ENCODE measurements at regions not wholly inside any gene's neighbourhood (a gene's known extent, or its start where the extent isn't known, plus 50 kb on each side); places are given as distances from the start of the nearest gene placed in this dataset.

DNA sequence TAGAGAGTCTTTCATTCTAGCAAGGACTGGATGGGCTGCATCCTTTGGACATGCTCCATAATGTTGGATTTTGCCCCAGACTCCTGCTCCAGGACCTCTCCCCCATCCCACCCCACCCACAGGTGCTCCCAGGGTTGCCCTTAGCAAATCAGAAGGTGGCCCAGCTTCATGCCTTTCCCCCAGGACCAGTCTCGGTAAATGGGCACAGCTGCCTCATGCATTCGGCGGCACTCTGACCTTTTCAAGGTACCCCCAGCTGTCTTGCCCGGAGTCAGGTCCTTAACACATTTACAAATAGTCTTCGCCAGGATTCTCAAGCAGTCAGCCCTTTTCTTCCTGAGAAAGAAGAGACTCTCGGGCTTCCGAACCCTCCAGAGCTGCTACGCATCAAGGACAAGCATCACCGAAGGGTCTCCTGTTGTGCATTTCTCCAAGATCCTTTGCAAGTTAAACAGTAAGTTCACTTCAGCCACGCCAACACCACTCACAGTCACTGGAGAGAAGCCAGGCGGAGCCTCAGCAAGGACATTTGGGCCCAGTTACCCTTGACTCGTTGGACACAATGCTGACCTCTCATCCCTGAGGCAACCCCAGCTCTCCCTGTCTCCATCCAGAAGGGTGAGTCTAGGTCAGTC, 287.8 kb downstream of the FAM43A start:
- DNase-seq: no peak

DNA sequence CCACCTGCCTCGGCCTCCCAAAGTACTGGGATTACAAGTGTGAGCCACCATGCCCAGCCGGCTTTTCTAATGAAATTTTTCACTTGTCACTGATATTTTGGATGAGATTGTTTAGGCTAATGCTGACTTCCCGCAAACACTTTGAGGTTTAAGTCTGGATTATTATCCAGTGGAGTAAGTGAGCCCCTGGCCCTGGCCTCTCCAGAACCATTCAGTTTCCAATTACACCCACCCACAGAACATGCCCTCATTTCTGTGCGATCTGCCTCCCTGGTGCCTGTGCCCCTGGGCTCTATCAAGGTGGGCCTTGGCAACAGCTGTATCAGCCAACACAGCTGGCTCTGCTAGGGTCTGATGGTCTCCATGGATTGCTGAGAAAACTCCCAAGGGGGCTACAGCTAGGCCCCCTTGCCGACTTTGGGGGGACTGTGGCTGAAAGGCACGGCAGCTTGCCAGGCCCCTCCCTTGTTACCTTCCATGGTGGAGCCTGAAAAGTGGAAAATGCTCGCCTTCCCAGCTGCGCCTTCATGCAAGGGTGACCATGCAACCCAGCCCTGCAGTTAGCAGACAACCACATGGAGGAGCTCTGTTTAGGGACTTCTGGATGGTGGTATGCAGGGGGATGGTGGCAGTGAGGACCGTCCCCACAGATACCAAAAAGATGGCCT, 288.9 kb downstream of the FAM43A start:
- no peak for DNase-seq

DNA sequence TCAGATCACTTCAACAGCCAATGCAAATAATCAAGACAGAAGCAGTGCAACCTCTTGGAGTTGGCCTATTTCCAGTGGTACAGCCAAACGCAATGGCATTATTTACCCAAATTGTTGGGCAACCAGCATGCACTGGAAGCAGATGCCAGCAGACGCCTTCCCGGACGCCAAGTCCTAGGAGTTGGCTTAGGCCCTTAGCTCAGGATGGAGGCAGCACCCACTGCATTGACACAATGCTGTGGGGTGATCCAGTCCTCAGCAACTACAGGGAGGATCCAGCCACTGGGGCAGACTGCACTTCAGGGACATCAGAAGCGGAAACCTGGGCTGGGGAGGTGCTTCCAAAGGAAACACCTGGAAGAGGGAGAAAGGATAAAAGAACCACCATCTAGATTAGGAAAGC, 290.4 kb downstream of the FAM43A start:
- DNase-seq: no peak

DNA sequence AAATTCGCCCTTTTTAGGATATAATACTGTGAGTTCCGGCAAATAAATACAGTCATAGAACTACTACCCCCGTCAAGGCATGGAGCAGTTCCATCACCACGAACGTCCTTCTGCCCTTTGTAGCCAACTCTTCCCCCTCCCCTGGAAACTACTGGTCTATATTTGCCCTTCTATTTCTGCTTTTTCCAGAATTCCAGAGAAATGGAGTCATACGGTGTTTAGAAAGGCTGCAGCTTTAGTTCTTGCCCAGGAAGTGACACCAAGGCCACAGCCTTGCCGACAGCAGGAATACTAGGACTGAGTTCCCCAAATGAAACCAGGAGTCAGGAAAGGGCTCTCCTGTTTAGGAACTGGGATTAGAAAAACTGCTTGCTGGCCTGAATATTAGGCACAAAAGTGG, 291.2 kb downstream of the FAM43A start:
- DNase-seq: no peak

DNA sequence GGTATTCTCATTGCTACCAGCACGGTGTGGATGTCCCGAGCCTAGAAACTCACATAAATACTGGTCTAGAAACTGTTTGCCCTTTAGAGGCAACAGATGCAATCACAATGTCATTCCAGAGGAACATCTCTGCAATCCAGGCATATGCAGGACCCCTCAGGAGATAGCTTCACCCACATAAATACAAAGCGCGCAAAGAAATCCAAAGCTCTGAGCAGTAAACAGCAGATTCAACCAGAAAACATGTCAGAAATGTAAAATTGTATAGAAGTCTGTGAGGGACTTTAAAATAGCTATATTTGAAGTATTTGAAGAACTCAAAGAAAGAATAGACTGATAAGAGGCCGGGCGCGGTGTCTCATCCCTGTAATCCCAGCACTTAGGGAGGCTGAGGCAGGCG, 291.7 kb downstream of the FAM43A start:
- DNase-seq: no peak

DNA sequence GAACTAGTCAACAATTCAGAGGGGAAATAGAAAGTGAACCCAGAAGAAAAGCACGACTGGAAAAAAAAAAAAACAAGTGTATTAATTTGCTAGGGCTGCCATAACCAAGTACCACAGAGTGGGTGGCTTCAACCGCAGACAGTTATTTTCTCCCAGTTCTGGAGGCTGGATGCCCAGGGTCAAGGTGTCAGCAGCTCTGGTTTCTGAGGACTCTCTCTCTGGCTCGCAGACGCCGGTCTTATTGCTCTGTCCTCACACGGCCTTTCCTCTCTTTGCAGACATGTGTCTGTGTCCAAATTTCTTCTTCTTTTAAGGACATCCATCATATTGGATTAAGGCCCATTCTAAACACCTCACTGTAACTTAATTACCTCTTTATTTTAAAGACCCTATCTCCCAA, 291.8 kb downstream of the XXYLT1 start:
- no peak for DNase-seq

DNA sequence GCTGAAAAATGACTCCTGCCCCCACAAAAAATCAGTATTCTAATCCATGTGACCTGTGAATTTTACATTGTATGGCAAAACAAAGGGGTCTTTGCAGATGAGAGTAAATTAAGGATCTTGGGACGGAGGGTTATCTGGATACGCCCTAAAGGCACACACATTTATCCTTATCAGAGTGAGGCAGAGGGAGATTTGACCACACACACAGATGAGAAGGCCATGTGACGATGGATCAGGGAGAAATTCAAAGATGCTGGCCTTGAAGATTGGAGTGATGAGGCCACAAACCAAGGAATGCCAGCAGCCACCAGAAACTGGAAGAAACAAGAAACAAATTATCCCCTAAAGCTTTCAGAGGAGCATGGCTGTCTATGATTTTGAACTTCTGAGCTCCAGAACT, 288.5 kb downstream of the XXYLT1 start:
- no peak for DNase-seq

DNA sequence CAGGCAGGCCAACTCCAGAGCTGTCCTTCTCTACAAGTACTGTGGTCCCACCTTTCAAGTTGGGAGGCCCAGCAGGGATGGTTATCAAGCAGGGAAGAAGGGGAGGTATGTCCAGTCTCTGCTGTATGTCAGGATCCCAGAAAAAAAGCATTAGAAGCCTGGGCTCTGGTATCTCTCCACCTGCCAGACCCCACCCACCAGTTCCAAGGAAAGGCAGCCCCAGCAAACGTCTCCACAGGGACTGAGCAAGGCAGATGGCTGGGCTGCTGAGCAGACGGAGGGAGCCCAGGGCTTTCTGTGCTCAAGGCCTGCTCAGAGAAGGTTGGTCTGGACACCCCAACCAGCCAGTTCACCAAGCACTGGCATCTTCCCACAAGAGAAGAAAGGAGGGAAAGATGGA, 287.8 kb downstream of the XXYLT1 start:
- DNase-seq: no peak

DNA sequence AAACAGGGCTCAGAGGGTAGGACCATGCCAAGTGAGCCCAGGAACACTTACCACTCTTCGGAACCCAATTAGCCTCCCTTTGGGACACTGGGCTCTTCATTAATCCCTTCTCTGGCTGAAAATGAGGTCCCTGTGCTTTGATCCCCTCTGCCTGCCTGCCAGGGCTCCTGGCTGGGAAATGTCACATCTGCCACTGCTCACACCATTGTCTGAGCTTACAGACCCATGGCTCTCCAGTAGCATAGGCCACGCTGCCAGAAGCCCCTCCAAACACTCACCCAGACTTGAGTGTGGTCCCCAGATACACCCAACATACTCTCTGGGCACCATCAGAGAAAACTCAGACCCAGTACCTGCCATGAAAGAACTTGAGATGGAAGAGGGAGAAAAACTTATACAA, 287.3 kb downstream of the XXYLT1 start:
- no peak for DNase-seq

DNA sequence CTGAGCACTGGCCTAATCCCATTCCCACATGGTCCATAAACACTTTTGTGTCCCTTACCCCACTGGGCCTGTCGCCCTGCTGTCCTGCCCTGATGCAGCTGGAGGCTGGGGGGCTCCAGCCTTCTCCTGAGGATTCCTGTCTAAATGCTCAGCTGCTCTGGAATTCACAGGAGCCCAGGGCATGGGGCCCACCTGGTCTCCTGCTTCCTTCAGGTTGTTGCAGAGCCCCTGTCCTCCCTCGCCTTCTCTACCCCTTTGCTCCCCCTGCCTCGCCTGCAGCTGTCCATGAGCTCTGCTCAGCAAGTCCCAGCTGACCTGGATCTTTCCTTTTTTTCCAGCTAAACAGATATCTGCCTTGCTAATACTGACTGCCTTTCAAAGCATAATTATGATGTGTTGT, 286.9 kb downstream of the XXYLT1 start:
- DNase-seq: no peak

DNA sequence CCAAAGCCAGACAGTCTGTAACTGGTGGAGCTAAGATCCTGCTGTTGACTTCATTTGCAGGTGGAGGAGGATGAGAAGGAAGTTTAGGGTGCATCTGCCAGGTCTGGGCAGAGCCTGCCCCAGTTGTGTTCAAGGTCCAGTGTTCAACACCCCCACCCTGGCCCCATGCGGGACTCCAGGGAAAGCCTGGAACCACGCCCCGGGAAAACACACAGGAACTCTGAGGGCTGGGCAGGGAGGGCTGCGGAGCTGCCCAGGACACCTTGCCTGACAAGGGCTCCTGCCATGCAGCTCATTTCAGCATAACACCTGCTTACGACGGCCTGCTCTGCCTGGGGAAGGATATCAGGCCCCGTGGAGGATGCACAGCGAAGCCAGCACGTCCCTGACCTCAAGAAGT, 286.3 kb downstream of the XXYLT1 start:
- DNase-seq: no peak

DNA sequence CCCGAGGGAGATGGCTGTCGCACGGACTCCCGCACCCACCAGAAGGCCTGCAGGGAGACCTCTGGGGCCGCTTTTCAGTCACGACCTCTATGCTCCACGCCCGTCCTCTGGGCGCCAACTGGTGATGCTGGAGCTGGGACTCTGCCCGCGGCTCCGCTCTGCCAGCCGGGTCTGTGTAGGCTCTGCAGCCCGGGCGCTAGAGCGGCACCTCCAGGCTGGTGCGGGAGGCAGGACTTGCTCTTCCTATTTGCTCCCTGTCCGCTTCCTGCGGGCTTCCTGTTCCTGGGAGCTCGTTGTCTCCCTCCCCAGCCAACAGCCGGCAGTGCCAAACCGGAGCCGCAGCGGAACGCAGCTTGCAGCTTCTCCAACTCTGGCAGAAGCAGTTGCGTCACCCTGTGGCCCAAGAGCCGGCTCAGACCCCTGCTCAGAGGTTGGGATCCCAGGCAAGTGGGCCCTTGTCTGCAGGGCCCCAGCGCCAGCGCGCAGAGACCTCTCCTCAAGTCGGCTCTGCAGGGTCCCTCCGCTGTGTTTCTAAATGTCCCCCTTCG, 285.9 kb downstream of the XXYLT1 start:
- peak; percentile 62 to 65 for DNase-seq

DNA sequence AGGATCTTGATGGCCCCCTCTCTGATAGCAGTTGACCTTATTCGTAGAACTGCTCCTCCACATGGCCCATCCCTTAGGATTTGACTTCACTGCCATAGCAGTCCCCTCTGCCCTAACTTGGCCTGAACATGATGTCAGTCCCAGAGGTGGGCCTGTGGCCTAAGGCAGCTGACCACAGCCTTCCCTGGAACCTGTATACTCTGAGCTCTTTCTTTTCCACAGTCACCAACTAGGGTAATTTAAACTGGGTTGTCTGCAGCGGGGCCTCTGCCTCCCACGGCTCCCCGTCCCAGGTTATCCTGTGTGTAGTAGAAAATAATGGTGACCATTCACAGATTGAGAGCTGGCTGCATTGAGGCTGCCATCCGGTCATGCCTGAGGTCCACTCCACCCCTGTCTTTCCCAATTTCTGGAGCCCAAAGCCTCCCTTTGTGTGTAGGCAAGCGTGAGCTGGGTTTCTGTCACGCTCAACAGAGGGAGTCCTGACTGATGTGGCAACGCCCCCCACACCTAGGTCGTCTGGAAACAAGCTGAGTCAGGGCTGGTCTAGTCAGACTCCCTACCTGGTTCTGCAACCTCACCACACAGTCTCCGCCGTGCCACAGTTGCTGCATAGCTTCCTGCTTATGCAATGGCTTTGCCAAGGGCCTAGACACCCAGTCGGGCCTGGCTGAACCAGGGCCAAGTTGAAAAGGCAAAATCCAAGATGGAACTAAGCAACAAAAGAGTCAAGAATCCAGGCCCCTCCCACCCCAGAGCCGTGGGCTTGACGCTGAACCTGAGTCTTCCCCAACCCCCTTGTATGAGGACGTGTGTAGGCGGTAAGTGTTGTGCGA, 284.5 kb downstream of the XXYLT1 start:
- DNase-seq: no peak

DNA sequence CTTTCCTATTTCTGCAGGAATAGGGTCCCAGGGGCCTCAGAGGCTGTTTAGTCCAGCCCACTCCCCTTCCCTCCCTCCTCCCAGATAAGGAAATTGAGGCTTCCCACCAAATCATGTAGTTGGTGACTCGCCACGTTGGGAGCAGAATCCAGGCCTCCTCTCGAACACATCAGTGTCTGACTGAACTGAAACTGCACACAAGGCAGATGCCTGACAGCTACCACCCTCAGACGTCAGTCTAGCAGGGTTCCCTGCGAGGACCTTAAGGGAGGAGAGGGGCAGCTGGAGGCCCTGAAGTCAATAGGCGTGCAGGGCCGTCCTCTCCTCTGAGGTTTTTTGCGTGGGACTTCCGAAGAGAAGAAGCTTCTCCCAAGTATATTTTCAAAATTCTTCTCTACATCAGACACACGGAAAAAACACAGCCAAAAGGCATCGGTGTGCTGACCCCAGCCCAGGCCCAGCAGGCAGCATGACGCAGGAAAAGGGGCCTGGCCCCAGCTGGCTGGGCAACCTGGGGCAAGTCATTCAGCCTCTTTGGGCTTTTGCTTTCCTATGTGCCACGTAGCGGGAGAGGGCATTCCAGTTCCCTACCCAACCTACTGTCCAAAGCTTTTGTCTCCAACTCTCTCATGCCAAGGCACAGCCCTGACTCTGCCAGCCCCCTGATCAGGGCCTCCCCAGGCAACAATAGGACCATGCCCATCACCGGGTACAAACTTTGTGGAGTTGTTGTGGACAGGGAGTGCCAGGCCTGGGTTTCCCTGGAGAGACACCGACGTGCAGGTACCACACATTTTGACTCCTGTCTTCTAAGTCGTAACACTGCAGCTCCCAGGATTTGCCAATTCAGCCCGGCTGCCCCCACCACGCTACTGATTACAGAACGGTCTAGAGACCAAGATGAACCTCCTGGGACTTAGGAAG, 283.1 kb downstream of the XXYLT1 start:
- no peak for DNase-seq

DNA sequence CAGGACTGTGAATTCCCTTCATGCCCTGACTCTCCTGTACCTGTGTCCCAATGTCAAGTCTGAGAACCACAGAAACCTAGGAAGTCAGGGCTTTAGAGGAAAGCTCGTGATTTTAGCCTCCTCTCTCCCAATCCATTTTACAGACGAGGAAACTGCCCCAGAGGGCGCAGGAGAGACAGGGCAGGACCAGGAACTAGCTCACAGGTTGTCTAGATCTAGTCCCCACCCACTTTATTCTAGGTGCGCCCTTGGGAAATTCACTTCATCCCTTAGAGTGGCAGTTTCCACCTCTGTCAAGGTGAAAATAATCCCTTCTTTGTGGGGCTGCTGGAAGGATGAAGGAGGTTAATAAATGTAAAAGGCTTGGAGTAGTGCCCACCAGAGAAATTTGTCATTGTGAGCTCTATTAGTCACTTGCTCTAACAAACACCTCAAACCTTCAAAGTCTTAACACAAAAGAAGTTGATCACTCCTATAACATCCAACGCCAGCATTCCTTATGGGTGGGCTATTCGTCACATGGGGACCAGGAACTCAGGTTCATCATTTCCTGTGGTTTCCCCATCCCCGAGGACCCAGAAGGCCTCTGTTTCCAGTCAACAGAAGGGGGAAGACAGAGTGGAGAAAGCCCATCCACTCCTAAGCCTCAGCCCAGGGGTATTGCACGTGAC, 282.3 kb downstream of the XXYLT1 start:
- DNase-seq: no peak

DNA sequence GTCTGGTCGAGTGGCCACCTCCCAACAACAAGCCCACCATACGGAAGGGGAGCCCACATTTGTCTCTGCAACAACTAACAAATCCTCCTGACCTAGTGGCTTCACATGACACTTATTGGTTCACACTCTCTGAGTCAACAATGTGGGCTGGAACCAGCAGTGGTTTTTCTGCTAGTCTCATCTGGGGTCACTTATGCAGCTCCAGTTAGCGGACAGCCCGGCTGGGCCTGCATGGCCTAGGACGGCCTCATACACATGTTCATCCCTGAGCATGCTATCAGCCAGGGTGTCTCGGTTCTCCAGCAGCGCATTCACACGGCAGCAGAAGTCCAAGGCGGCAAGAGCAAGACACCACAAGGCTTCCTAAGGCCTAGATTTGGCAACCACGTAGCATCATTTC, 281.7 kb downstream of the XXYLT1 start:
- DNase-seq: no peak

DNA sequence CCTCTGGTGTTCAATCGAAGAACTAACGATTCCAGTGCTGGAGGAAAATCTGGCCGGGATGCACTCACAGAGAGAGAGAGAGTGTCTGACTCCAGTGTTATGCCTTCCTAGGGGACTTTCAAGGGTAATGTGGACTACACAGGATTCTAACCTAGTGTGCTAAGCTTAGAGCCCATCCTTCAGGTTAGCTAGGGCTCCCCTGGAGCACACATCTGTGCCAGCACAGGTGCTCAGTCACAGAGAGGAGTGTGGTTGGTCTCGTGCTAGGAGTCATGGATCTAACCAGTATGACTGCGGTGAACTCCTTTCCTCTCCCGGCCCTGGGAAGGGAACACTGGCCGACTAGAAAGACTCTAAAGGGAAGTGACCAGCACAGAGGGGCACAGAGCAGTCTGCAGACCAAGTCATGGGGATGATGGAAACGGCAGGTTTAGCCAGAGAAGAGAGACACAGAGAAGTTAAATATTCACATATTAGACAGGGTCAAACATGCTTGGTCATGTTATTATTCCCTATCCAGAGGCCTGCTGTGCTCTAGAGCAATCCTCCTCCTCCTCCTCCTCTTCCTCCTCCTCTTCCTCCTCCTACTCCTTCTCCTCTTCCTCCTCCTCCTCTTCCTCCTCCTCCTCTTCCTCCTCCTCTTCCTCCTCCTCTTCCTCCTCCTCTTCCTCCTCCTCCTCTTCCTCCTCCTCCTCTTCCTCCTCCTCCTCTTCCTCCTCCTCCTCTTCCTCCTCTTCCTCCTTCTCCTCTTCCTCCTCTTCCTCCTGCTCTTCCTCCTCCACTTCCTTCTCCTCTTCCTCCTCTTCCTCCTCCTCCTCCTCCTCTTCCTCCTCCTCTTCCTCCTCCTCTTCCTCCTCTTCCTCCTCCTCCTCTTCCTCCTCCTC, 280.3 kb downstream of the XXYLT1 start:
- no peak for DNase-seq

DNA sequence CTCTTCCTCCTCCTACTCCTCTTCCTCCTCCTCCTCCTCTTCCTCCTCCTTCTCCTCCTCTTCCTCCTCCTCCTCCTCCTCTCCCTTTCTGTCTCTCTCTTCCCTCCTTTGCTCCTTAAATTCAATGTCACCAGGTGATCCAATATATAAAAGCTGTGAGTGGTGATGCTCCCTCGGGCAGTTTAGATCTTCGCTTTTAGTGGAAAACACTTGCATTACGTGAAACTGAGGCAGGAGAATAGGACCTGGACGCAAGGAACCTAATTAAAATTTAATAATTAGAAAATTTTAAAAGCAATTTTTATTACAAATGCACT, 279.7 kb downstream of the XXYLT1 start:
- DNase-seq: no peak

DNA sequence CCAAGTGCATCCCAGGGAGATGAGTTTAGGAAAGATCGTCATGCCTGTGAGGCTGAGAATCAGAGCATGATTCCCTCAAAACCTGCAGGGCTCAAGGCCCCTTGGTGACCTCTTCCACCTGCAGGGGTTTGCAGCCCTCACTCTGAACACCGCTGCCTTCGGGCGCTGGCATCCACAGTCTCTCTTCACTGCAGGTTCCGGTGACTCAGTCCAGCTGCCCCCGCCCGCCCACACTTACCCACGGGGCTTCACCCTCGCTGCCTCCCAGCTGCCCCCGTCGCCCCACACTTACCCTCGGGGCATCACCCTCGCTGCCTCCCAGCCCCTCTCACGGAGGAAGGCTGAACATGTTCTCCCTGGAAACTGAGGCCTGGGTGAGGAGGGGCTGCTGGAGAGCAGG, 277.1 kb downstream of the XXYLT1 start:
- no peak for DNase-seq

DNA sequence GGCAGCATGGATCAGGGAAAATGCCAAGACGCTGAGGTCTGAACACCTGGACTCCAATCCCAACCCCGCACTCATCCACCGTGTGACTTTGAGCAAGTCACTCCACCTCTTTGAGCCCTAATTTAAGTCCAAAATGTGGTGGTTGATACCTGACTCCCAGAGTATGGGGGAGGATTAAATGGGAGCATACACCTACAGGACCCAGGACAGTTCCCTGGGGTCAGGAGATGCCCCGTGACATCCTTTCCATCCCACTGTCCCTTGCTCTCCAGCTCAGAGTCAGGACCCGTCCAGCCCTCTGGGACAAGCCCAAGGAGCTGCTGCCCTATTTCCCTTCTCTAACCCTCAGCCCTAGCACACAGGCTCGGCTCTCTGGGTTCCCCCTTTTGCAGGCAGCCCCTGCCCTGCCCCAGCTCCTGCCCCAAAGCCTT, 276.4 kb downstream of the XXYLT1 start:
- no peak for DNase-seq

All from right lung (tissue), 2 donors.